ENCODE measurements at regions not wholly inside any gene's neighbourhood (a gene's known extent, or its start where the extent isn't known, plus 50 kb on each side); places are given as distances from the start of the nearest gene placed in this dataset.
A peak's percentile ranks its signal among the peaks of the same experiment; 100 is the strongest.

DNA sequence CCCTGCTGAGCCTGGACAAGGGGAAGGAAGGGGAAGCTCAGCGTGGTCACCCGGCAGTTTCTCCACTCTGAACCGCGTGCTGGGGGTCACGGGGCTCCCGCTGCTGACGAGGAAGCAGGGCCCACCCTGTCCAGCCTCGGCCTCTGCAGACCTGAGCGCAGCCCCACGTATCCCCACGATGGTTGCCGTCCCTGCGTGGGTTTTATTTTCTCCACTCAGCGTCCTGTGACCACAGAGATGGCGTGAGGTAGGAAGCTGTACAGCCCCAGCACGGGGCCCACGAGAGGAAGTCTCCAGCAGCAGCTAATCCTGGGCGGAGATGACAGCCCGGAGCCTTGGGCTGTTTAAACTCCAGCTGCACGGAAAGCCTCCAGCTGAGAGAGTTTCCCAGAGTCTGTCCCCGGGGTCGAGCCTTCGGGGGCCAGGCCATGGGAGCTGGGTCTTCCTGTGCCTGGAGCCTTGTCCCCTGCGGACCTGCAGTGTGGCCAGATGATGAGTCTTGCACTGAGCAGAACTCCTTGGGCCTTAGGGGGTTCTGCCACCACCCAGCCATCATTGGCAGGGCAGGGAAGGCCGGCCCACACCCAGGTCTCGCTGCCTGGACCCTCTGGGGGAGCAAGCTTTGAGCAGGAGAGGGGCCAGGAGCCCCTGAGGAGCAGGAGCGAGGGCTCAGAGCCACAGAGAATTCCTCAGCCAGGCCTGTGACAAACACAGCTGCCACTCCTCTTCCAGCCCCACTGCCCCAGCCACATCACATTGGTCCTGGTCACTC lies 72.8 kb upstream of the FAM20C start:
- DNase-seq (ENCODE audit: low read depth, low spot score), result peak; percentile 21

DNA sequence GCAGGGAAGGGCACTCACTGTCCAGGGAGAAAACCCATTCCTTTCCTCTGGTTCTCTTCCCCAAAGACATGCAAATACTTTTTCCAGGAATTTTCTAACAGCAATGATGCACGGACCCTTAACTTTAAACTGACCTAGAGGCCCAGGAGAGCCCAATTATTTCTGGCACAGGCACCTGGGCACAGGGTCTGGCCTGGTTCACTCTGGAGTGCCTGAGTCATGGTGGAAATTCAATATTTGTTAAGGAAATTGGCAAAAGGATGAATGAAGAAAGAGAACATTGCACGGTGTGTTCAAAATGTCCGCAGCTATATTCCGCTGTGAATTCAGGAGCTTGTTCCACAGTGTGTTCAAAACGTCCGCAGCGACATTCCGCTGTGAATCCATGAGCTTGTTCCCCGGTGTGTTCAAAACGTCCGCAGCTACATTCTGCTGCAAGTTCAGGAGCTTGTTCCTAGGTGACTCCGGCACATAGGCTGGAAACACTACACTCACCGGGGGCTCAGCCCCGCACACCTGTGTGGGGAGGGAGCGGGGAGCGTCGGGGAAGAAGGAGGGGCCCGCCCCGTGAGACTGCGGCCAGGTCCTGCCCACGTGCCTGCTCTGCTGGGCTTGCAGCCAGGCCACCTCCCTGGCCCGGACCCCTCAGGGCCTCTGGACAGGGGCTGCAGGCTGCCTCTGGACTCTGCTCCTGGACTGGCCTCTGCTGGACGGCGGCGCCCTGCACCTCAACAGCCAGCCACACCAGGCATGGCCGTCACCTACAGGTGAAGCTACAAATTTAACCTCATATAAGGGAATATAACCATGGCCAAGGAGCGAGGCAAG lies 72.0 kb upstream of the FAM20C start:
- no peak for DNase-seq (ENCODE audit: low read depth, low spot score)

DNA sequence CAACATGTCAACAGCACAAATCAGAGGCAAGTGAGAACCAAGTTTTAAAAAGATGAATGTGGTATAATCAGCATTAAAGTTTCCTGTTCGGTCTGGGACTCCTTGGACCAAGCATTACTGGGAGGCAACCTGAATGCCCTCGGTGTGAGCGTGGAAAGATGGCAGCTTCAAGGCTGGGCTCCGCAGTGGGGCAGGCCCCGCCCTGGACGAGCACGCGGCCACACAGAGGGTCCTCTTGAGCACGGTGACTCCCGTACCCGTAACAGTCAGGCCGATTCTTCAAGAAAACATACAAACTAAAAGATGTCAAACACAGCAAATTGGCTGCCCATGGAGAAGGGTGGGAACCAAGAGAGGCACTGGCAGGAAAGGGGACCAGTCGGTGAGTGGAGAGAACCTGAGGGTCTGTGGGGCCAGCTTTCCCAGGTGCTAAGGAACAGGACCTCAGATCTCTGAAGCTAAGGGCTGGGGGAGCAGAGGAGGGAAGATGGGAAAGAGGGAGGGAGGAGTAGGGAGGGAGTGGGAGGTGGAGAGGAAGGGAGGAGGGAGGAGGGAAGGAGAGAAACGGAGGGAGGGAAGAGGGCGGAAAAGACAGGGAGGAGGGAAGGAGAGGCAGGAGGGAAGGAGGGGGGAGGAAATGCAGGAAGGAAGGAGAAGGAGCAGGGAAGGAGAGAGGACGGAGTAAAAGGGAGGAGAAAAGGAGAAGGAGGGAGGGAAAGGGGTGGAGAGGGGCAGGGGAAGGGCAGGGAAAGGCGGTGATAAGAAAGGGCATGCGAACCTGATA lies 71.2 kb upstream of the FAM20C start:
- no peak for DNase-seq (ENCODE audit: low read depth, low spot score)

DNA sequence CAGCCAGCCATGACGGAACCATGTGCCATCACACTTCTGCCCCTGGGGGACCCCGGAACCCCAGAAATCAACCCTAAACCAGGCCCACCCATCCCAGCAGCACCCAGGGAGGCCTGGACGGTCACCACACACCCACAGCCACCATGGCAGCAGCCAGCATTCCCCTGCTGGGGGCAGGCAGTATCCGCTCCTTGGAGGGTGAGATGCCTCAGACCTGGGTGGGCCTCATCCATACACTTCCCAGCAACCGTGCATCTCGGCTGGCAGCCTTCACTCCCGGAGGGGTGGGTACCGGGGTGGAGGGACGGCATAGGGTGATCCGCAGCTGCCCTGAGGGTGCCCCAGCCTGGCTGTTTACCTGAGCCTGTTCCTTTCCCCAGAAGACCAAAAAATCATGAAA lies 69.1 kb upstream of the FAM20C start:
- DNase-seq (ENCODE audit: low read depth, low spot score), result no peak

DNA sequence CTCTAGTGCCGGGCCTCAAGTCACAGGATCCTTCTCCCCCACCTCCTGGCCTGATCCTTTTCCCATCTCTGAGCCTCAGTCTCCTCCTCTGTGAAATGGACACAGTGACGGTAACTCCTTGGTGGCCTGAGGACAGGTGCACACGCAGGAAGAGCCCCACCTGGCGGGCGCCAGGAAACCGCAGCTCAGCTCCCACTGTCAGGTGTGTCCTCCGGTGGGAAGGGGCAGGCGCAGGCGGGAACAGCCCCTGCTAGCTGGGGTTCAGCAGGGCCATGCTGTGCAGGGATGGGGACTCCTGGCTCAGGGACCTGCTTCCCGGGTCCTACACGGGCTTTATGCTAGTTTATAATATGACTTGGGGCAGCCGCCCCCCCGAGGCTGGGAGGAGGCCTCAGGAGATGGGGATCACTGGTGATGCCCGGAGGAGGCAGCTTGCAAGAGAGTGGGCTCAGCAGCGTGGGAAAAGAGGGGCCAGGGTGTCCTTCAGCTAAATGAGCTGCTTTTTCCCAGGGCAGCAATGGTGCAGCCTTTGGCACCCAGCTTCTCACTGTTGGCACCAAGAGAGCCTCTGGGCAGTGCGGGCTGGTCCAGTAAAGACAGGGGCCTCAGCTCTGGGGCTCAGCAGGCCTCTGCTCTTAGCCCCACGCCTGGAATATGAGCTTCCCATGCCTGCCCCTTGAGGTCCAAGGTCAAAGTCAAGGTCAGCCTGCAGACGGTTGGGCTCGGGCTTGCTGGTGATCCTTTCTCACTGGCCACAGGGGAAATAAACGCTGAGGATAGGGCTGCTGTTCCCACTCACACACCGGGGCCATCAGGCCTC lies 68.0 kb upstream of the FAM20C start:
- DNase-seq (ENCODE audit: low read depth, low spot score), result no peak

DNA sequence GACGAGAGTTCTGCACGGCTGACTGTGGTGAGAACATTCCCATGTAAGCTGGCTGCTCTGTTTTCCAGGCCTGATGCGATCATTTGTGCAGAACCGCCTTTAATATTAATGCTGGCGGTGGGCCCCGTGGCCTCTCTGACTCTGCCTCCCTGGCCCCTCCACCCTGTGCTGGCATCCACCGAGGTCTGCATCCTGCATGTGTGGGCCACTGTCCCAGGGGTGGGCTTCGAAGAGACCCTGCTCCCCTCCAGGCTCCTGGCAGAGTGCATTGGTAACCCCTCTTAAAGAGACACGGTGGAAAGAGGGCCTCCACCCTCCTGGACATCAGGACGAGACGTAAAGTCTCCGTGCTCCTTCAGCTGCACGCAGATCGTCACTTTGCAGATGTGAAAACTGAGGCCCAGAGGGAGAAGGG lies 67.3 kb upstream of the FAM20C start:
- DNase-seq (ENCODE audit: low read depth, low spot score), result no peak

DNA sequence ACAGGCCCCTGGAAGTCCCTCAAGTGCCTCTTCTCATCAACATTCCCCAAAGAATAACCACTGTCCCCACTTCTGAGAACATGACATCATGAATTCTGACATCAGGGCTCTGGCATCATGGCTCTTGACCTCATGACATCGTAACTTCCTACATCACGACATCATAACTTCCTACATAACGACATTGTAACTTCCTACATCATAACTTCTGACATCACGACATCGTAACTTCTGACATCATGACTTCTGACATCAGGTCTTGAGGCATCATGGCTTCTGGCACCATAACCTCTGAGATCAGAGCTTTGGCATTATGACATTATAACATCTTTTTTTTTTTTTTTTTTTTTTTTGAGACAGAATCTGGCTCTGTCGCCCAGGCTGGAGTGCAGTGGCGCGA lies 66.7 kb upstream of the FAM20C start:
- DNase-seq (ENCODE audit: low read depth, low spot score), result no peak

DNA sequence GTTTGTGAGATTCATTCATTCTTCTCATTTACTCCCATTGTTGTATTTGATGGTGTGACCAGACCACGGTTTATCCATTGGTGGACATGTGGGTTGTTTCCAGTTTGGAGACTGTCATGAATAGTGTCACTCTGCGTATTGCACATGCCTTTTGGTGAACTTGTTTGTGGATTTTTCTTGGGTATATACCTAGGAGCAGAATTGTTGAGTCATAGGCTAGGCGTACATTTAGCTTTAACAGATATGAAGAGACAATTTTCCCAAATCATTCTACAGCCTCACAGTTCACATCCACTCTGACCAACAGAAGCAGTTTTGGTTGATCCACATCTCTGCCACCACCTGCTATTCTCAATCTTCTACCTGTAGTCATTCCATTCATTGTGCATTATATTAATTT lies 66.0 kb upstream of the FAM20C start:
- no peak for DNase-seq (ENCODE audit: low read depth, low spot score)

DNA sequence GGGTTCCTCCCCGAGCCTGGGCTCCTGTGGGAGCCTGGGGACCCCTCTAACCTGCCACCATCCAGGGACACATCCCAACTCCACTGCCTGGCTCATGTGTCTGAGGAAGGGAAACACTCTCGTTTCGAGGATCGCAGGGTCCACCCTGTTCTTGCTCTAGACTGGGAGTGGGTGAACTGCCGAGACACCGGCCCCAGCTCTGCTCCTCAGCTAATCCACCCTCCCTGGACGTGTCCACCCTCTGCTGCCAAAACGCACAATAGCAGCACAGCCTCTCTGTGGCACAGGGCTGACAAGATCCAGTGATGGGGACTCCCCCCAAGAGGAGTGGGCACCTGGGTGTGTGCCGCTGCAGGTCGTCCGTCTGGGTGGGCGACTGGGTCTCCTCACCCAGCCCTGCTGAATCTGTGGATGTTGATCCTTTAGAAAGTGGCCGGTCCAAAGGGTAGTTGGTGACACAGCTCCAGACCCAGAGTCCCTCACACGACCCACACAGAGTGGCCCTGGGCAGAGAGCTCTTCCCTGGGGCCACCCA lies 65.2 kb upstream of the FAM20C start:
- no peak for DNase-seq (ENCODE audit: low read depth, low spot score)

DNA sequence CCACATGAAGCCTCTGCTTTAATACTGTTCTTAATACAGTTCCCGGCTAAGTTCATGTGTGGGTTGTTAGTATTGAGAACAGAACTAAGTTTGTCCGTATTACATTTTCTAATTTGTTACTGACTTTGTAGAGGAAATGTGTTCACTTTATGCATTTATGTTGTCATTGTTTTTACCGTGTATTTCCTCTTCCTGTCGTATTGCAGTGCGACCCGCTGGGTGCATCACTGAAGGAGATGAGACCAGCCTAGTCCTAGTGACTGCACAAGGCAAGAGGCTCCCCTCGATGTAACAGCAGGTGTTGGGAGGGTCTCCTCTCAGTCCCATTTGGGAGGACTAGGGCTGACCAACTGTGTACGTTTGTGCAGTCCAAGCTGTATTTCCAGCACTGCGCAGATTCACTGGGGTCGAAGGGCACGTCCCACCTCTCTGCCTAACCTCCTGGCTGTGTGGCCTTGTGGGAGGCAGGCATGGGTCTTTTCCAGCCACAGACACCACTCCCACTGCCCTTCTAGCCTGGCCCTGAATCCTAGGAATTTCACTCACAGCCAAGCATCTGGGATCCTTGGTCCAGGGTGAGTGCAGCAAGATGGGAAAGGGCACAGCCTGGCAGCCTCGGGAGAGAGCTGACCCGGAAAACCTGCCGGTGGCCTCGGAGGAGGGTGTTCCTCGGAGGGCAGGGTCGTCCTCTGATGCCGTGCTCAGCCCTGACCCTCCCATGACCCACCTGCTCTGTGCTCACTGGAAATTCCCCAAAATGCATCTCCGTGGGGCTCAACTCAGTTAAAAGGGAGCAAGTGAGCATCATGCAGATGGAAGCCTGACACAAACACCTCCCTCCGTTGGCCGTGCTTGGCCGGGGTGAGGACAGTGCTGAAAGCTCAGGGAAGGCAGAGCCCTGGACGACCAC lies 63.9 kb upstream of the FAM20C start:
- no peak for DNase-seq (ENCODE audit: low read depth, low spot score)

DNA sequence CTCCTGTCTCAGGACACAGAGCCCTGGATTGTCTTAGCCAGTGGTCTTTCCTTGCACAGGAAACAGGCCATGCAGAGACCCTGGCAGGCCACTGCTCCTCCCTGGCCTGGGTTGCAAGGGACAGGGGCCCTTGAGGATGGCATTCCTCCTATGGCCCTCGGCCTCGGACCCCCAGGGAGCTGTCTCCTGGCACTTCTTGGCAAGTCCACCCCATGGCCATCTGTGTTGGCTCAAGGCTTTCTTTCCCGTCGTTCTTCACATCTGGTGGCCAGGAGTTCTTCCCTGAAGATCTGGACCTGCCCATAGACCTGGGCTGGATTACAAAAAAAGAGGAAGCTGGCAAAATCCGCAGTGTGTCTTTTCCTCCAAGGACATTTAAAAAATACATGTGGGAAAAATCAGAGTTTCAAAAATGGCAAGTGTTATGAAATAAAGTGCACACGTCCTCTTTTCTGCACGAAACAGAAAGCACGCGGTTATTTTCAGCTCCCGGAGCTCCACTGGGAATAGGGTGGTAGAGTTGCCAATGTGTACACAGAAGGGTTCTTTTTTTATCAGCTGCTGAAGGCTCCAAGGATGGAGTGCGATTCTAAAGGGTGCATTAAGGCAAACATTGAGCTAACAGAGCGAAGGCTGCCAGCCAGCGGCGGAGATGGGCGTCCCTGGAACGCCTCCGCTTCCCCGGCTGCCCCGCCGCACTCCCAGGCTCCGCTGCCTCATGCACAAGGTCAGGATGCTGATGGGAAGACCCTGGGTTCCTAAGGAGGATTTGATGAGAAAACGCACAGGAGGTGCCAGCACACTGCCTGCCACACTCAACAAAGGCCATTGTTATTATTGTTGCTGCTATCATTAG lies 62.8 kb upstream of the FAM20C start:
- no peak for DNase-seq (ENCODE audit: low read depth, low spot score)

DNA sequence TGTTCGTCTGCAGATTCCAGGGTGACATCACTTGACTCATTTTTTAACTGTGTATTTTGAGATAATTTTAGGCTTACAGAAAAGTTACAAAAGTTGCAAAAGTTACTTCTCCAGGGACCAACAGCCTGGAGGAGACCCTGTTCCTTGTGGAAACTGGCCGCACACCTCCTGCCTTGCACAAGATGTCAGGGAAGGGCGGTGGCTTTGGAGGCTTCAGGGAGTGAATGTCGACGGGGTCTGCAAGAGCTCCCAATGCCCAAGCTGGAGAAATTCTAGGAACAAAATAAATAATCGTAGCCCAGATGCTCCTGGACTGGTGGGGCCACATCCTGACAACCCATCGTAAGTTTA lies 62.2 kb upstream of the FAM20C start:
- no peak for DNase-seq (ENCODE audit: low read depth, low spot score)

DNA sequence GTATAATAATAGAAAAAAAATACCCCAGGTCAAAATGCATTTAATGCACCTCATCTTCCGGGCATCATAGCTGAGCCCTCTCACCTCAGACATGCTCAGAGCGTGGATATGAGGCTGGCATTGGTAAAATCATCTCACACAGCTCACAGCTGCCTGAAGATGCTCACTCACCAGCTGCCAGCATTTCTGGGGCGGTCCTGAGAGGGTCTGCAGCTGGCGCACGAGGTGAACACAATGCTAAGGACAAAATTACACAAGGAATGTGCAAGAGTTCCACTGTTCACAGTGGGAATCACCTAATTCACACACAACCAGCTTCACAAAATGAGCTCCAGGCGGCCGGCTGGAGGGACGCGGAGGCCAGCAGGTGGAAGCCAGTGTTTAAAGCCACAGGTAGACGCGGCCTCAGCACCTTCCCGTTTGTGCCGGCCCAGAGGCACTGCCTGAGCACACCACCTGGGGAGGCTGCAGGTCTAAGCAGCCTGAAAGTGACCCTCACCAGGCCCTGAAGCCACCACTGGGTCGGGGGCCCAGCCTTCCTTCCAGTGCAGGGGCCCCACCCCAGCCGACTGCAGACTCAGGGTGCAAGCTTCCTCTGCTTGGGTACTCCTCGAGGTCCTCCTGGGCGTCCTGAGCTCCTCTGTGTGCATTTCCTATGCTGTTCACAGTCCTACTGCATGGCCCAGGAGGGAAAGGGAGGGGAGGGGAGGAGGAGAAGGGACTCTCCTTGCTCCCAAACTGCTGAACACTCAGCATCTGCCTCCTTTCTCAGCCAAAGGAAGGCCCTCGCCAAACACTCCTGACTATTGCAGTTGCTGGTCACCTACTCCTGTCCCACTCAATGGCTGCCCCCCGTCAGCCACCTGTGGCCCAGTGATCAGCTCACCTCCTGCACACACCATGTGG lies 61.2 kb upstream of the FAM20C start:
- DNase-seq (ENCODE audit: low read depth, low spot score), result no peak

DNA sequence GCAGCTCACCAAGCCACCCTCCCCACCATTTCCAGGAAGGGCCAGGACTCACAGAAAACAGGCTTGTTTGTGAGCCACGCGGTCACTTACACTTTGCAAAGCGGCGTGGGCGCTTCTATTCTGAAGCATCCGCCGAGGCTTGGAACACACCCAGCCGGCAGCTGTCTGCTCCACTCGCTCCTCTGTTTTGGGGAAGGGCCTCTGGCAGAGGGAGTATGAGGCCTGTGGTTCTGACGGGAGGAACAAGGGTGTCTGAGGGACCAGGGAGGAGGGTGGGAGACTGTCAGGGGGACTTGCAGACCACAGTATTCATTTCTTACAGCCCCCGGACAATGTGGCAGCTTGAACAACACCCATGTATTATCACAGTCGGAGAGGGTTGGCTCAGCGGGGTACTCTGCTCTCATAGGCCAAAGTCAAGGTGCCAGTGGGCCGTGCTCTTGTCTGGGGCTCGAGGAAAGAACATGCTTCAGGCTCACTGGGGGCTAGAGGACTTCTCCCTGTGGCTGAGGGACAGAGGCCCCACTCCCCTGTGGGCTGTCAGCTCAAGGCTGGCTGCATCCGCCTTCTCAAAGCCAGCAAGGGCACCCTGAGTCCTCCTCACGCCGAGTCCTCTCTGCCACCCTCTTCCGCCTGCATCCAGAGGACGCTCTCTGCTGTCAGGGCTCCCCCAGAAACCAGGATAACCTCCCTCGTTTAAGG lies 60.4 kb upstream of the FAM20C start:
- DNase-seq (ENCODE audit: low read depth, low spot score), result no peak

DNA sequence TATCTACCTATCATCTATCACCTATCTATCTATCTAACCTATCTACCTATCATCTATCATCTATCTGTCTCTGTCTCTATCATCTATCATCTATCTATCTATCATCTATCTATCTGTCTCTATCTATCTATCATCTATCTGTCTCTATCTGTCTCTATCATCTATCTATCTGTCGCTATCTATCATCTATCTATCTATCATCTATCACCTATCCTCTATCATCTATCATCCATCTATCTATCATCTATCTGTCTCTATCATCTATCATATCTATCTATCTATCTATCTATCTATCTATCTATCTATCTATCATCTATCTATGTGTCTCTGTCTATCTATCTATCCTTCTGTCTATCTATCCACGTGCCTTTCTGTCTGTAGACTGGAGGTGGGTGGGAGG lies 59.5 kb upstream of the FAM20C start:
- DNase-seq (ENCODE audit: low read depth, low spot score), result no peak

DNA sequence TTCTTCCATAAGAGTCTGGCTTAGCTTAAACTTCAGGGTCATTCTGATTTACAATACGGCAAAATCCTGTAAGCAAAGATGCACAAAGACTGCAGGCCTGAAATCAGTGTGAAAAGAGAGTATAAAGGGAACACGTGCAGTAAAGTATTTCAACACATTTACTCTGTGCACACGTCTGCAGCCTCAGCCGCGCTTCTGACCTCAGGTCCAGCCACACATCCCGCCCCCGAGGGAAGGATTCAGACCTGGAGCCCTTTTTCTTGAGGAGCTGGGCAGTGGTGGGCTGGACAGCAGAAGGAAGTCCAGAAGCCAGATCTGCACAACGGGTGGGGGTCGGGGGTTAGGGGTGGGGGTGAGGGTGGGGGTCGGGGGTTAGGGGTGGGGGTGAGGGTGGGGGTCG lies 58.9 kb upstream of the FAM20C start:
- DNase-seq (ENCODE audit: low read depth, low spot score), result no peak

DNA sequence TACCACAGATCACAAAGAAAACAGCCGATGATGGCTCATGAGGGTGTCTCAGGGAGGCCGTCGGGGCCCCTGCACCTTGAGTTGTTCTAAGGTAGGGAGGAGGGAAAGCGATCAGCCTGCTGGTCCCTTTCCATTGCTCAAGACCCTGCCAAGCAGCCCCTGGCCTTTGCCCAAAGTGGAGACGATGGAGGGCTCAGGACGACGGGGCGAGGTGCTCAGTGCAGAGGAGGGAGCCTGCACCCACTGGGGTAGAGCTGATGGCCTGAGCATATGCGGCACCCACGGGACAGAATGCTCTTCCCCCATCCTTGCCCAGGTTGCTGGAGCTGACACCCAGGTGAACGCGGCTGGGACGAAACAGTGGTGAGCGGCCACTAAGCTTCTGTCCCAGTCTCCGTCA lies 58.3 kb upstream of the FAM20C start:
- no peak for DNase-seq (ENCODE audit: low read depth, low spot score)
